ENCODE measurements at regions not wholly inside any gene's neighbourhood (a gene's known extent, or its start where the extent isn't known, plus 50 kb on each side); places are given as distances from the start of the nearest gene placed in this dataset.

- no peak for TF ChIP-seq CTCF (IDR thresholded peaks at IDR 0.05; ENCODE audit: low read length)
- no peak for TF ChIP-seq EZH2phosphoT487 (IDR thresholded peaks at IDR 0.05; ENCODE audit: low read length)
- no peak for TF ChIP-seq EZH2 (optimal IDR thresholded peaks at IDR 0.05; ENCODE audit: low read depth, low read length)
These were observed 90.5 kb upstream of the ASIC2 start for GRCh38 chr17:33383488-33384023.

Measured in MM.1S (cell line).